Bronchial epithelial cell (primary cell): ENCODE measurements at regions not wholly inside any gene's neighbourhood (a gene's known extent, or its start where the extent isn't known, plus 50 kb on each side); places are given as distances from the start of the nearest gene placed in this dataset.

Experiments
- DNase-seq: peaks from one replicate; pipeline ENCODE4 v3.0.0-alpha.2; 2010; ENCODE audit warnings: low read depth
- FAIRE-seq: peaks from 2 replicates; lab custom pipeline; 2011; peaks lifted over from hg19 to GRCh38; lab: Jason Lieb, UNC
- H3K27me3 ChIP-seq: 2 replicates; pipeline ENCODE4 v1.5.1; 2011; ENCODE audit warnings: low read length; ENCODE audit not compliant: control insufficient read depth, insufficient read depth
- H3K36me3 ChIP-seq: 2 replicates; pipeline ENCODE4 v1.5.1; 2011; ENCODE audit warnings: low read length; ENCODE audit not compliant: control insufficient read depth, insufficient read depth
- H3K4me3 ChIP-seq: 2 replicates; pipeline ENCODE4 v1.5.1; 2011; ENCODE audit warnings: mild to moderate bottlenecking, low read depth, low read length, control low read depth
- CTCF ChIP-seq: IDR thresholded peaks from 2 replicates; pipeline ENCODE4 v1.5.1; 2011; ENCODE audit warnings: mild to moderate bottlenecking, moderate library complexity, low read length, control low read depth, inconsistent platforms; ENCODE audit not compliant: insufficient read depth, severe bottlenecking

GRCh38 chr1:221396526-221396925, 345.4 kb downstream of the DUSP10 start:
- Histone ChIP-seq H3K4me3 (no peak overlapping the region), H3K27me3 (no peaks in the 10 kb centered on the region), H3K36me3 (no peaks in the 10 kb centered on the region)
- no peak for FAIRE-seq
- no peak for TF ChIP-seq CTCF
- DNase-seq, result no peak

- no peak overlapping the region for H3K4me3 ChIP-seq
- DNase-seq (no peak), FAIRE-seq (no peak)
- H3K36me3 ChIP-seq, result no peaks in the 10 kb centered on the region
- no peak for TF ChIP-seq CTCF
- no peaks in the 10 kb centered on the region for H3K27me3 ChIP-seq
These were observed 344.7 kb downstream of the DUSP10 start for GRCh38 chr1:221397141-221397540.

DNA sequence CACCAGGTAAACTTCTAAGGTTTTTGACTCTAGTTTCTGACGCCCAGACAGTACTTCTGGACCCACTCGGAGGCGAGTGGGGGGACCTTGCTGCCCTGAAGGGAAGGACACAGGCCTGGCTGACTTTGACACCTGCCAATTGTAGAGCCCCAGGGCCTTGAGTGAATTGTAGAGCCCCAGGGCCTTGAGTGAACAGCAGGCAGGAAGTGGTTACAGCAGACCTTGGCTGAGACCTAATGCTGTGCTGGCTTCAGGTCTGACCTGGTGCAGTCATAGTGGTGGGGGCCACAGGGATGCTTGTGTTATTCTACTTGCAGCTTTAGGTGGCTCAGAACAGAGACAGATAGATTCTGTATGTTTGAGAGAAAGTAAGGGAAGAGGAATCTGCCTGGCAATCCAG, 344.3 kb downstream of the DUSP10 start:
- FAIRE-seq (no peak), DNase-seq (no peak)
- Histone ChIP-seq H3K4me3 (no peak overlapping the region), H3K27me3 (no peaks in the 10 kb centered on the region), H3K36me3 (no peaks in the 10 kb centered on the region)
- TF ChIP-seq CTCF, result no peak

- FAIRE-seq (no peak), DNase-seq (no peak)
- no peak overlapping the region for H3K4me3 ChIP-seq
- no peaks in the 10 kb centered on the region for H3K27me3 ChIP-seq
- H3K36me3 ChIP-seq, result no peaks in the 10 kb centered on the region
- TF ChIP-seq CTCF, result no peak
These were observed 336.7 kb downstream of the DUSP10 start for GRCh38 chr1:221405146-221405545.

DNA sequence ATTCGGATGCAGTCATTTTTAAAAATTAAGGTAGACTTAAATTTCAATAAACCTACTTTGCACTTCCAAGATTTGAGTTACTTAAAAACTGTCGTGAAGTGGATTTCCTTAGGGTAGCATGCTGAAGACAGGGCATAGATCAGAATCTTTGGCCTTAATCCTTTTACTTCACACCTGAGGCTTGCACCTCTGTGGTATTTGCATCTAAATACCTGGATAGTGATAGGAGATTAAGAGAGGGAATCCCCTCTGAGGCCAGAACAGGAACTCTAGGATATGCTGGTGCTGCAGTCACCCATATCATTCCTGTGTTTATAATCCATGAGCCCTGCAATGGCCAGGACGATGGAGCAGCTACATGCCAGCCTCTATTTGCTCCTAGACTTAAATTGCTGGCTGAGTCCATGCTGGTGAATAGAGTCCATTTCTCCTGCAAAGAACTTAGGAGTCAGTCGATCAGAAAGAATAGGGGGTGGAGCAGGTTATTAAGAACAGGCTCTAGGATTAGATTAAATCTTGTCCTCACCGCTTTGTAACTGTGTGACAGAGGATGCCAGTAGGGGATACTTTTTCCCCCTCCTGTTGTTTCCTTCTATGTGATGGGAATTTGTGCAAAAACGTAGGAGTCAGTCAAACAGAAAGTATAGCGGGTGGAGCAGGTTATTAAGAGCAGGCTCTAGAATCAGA, 333.6 kb downstream of the DUSP10 start:
- no peak overlapping the region for H3K4me3 ChIP-seq
- no peak for FAIRE-seq
- H3K36me3 ChIP-seq, result no peaks in the 10 kb centered on the region
- H3K27me3 ChIP-seq, result no peaks in the 10 kb centered on the region
- no peak for TF ChIP-seq CTCF
- DNase-seq, result no peak

DNA sequence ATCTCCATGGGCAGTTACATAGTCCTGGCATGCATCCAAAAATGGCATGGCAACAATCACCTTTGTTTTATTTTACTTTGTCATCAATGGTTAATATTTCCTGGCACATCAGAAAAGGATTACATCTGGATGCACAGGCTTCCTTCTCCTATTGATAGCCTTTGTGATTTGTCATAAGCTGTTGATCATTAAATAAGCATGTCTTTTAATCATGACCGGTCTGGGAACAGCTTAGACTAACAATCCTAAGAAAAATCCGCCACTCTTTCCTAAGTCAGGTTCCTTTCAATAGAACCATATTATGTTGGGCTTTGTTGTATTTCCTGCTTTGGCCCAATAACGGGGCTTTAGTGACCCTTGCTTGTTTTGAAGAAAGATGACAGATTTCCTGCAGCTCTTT, 330.6 kb downstream of the DUSP10 start:
- no peak overlapping the region for H3K4me3 ChIP-seq
- DNase-seq (no peak), FAIRE-seq (no peak)
- no peaks in the 10 kb centered on the region for H3K36me3 ChIP-seq
- no peaks in the 10 kb centered on the region for H3K27me3 ChIP-seq
- TF ChIP-seq CTCF, result no peak
